Lower leg skin (tissue), 3 donors: ENCODE measurements at regions not wholly inside any gene's neighbourhood (a gene's known extent, or its start where the extent isn't known, plus 50 kb on each side); places are given as distances from the start of the nearest gene placed in this dataset.

Source experiments
- POLR2A ChIP-seq, 2 donors: fragments of 450-650 bp; IDR thresholded peaks; one replicate each; pipeline ENCODE4 v1.6.1; 2016 to 2017; ENCODE audit warnings: antibody characterized with exemption in 2 of 2, mild to moderate bottlenecking in 1 of 2, moderate library complexity in 1 of 2
- TF ChIP-seq, protein P1 (sequence below), 3 donors: fragments of 450-650 bp; IDR thresholded peaks; one replicate each; pipeline ENCODE4 v1.5.1; 2016; ENCODE audit warnings: antibody characterized with exemption in 3 of 3, mild to moderate bottlenecking in 3 of 3, moderate library complexity in 2 of 3

DNA sequence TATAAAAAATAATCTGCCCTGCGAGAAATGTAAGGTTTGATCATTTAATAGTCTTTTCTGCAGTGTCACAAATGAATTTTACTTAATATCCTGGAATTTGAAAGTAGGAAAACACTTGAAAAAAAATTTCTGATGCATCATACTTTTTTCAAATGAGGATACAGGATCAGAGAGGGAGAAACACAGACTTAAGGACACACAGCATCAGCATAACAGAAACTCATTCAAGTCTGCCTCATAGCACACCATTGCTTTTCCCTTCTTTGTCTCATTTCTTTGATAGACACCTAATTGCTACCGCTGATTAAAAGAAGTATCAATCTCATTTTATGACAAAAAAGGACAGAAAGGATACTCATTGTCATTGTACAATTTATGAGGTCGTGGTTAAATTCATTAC is 319.0 kb downstream of the TMEM114 start:
- TF ChIP-seq, protein P1, sequence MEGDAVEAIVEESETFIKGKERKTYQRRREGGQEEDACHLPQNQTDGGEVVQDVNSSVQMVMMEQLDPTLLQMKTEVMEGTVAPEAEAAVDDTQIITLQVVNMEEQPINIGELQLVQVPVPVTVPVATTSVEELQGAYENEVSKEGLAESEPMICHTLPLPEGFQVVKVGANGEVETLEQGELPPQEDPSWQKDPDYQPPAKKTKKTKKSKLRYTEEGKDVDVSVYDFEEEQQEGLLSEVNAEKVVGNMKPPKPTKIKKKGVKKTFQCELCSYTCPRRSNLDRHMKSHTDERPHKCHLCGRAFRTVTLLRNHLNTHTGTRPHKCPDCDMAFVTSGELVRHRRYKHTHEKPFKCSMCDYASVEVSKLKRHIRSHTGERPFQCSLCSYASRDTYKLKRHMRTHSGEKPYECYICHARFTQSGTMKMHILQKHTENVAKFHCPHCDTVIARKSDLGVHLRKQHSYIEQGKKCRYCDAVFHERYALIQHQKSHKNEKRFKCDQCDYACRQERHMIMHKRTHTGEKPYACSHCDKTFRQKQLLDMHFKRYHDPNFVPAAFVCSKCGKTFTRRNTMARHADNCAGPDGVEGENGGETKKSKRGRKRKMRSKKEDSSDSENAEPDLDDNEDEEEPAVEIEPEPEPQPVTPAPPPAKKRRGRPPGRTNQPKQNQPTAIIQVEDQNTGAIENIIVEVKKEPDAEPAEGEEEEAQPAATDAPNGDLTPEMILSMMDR (IDR thresholded peaks at IDR 0.05): no peak
- no peak for TF ChIP-seq POLR2A (IDR thresholded peaks at IDR 0.05)
